ENCODE measurements at regions not wholly inside any gene's neighbourhood (a gene's known extent, or its start where the extent isn't known, plus 50 kb on each side); places are given as distances from the start of the nearest gene placed in this dataset.

DNA sequence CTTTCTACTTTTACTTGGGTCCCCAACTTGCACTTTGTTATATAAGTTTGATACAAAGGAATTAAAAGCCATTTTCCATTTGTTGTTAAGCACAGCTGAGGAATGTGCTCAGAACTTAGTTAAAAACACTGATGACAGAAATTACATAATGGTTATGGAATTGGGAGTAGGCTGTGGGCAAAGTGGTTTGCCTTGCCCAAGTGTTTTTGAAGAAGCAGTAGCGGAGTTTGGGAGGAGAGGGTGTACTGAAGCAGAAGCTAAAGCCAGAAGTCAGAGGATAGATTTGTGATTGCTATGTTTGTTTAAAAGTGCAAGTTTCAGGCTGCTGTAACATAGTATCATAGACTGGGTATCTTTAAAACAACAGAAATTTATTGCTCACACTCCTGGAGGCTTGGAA lies 391.8 kb downstream of the DUSP10 start:
- TF ChIP-seq, protein P1, sequence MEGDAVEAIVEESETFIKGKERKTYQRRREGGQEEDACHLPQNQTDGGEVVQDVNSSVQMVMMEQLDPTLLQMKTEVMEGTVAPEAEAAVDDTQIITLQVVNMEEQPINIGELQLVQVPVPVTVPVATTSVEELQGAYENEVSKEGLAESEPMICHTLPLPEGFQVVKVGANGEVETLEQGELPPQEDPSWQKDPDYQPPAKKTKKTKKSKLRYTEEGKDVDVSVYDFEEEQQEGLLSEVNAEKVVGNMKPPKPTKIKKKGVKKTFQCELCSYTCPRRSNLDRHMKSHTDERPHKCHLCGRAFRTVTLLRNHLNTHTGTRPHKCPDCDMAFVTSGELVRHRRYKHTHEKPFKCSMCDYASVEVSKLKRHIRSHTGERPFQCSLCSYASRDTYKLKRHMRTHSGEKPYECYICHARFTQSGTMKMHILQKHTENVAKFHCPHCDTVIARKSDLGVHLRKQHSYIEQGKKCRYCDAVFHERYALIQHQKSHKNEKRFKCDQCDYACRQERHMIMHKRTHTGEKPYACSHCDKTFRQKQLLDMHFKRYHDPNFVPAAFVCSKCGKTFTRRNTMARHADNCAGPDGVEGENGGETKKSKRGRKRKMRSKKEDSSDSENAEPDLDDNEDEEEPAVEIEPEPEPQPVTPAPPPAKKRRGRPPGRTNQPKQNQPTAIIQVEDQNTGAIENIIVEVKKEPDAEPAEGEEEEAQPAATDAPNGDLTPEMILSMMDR (IDR thresholded peaks at IDR 0.05; ENCODE audit: insufficient read depth, low read length): no peak
- TF ChIP-seq, protein P2, sequence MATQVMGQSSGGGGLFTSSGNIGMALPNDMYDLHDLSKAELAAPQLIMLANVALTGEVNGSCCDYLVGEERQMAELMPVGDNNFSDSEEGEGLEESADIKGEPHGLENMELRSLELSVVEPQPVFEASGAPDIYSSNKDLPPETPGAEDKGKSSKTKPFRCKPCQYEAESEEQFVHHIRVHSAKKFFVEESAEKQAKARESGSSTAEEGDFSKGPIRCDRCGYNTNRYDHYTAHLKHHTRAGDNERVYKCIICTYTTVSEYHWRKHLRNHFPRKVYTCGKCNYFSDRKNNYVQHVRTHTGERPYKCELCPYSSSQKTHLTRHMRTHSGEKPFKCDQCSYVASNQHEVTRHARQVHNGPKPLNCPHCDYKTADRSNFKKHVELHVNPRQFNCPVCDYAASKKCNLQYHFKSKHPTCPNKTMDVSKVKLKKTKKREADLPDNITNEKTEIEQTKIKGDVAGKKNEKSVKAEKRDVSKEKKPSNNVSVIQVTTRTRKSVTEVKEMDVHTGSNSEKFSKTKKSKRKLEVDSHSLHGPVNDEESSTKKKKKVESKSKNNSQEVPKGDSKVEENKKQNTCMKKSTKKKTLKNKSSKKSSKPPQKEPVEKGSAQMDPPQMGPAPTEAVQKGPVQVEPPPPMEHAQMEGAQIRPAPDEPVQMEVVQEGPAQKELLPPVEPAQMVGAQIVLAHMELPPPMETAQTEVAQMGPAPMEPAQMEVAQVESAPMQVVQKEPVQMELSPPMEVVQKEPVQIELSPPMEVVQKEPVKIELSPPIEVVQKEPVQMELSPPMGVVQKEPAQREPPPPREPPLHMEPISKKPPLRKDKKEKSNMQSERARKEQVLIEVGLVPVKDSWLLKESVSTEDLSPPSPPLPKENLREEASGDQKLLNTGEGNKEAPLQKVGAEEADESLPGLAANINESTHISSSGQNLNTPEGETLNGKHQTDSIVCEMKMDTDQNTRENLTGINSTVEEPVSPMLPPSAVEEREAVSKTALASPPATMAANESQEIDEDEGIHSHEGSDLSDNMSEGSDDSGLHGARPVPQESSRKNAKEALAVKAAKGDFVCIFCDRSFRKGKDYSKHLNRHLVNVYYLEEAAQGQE (IDR thresholded peaks at IDR 0.05; ENCODE audit: insufficient replicate concordance, low read depth): no peak
